ENCODE measurements at regions not wholly inside any gene's neighbourhood (a gene's known extent, or its start where the extent isn't known, plus 50 kb on each side); places are given as distances from the start of the nearest gene placed in this dataset.

GRCh38 chr4:13912966-13913365 is 285.4 kb upstream of the BOD1L1 start:
- TF ChIP-seq, protein P1, sequence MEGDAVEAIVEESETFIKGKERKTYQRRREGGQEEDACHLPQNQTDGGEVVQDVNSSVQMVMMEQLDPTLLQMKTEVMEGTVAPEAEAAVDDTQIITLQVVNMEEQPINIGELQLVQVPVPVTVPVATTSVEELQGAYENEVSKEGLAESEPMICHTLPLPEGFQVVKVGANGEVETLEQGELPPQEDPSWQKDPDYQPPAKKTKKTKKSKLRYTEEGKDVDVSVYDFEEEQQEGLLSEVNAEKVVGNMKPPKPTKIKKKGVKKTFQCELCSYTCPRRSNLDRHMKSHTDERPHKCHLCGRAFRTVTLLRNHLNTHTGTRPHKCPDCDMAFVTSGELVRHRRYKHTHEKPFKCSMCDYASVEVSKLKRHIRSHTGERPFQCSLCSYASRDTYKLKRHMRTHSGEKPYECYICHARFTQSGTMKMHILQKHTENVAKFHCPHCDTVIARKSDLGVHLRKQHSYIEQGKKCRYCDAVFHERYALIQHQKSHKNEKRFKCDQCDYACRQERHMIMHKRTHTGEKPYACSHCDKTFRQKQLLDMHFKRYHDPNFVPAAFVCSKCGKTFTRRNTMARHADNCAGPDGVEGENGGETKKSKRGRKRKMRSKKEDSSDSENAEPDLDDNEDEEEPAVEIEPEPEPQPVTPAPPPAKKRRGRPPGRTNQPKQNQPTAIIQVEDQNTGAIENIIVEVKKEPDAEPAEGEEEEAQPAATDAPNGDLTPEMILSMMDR (IDR thresholded peaks at IDR 0.05): no peak
- Histone ChIP-seq H3K27ac (no peak overlapping the region), H3K4me3 (no peak overlapping the region)
- no peak for DNase-seq (ENCODE audit: low spot score)

DNA sequence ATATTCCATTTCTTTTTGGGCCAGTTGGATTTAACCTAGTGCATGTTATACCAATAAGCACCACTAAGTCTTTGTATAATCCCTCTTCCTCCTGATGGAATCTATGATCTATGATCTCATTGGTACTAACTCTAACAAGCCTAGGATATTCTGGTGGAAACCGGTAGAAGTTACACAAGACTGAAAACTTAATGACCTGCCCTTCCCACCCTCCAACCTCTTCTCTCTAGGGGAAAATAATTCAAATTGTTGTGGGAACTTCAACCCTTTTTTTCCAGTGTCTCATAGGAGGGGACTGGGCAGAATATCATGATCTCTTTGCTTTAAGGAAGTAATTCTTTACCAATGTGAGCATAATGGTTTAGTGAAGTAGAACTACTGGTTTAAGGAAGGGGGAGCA is 289.5 kb upstream of the BOD1L1 start:
- no peak overlapping the region for H3K4me3 ChIP-seq
- H3K27ac ChIP-seq: no peak overlapping the region
- TF ChIP-seq, protein P1 (IDR thresholded peaks at IDR 0.05): no peak
- no peak for DNase-seq (ENCODE audit: low spot score)

GRCh38 chr4:13918110-13918509 is 290.6 kb upstream of the BOD1L1 start:
- TF ChIP-seq, protein P1 (IDR thresholded peaks at IDR 0.05): no peak
- Histone ChIP-seq H3K27ac (no peak overlapping the region), H3K4me3 (no peak overlapping the region)
- DNase-seq (ENCODE audit: low spot score): no peak

DNA sequence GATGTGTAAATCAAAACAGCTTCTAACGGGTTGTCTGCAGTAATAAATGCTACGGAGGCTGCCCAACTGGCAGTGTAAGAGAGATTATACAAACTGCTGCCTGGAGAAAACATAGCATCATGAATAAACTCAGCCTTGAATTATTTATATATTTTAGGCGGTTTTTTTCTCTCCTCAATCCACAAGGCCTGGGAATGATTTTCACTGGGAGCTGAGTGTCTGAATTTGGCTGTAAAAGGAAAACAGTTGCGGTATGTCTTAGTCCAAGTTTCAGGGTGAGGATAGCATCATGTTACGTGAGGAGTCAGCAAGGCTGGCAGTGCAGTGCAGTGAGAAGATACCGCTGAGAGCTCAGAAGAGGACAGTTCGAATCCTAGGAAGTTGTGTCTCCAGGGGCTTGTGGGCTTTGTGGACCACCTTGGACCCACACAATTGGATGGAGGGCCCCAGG is 291.5 kb upstream of the BOD1L1 start:
- Histone ChIP-seq H3K4me3 (no peak overlapping the region), H3K27ac (peak overlapping the region in 1 of 2 donors; percentile 15)
- TF ChIP-seq, protein P1 (IDR thresholded peaks at IDR 0.05): no peak
- no peak for DNase-seq (ENCODE audit: low spot score)

- Histone ChIP-seq H3K27ac (no peak overlapping the region), H3K4me3 (no peak overlapping the region)
- TF ChIP-seq, protein P1 (IDR thresholded peaks at IDR 0.05): no peak
- DNase-seq (ENCODE audit: low spot score): no peak
Observed at GRCh38 chr4:13920111-13920875, 292.8 kb upstream of the BOD1L1 start.

GRCh38 chr4:13920901-13921300 is 293.4 kb upstream of the BOD1L1 start:
- no peak for DNase-seq (ENCODE audit: low spot score)
- TF ChIP-seq, protein P1 (IDR thresholded peaks at IDR 0.05): no peak
- no peak overlapping the region for H3K27ac ChIP-seq
- no peak overlapping the region for H3K4me3 ChIP-seq

DNA sequence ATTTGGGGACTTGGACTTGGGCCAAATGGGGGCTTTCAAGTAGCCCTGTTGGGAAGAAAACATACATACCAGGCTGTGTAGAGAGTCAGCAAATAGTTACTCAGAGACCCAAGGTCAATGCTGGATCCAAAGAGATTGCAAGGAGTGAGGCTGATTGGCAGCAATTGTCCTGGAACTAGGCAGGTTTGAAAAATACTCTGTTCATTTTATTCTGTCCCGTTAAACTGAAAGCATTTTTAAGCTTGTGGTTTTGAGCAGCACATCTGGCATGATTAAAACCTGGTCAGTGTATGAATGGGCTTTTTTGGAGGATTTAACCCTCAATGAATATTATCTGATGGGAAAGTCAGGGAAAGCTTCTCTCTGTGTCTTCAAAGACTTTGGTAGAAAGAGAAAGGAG is 294.3 kb upstream of the BOD1L1 start:
- TF ChIP-seq, protein P1 (IDR thresholded peaks at IDR 0.05): no peak
- DNase-seq (ENCODE audit: low spot score): no peak
- H3K27ac ChIP-seq: no peak overlapping the region
- no peak overlapping the region for H3K4me3 ChIP-seq

All from coronary artery (tissue), 2 donors.